CMK (cell line): ENCODE measurements at regions not wholly inside any gene's neighbourhood (a gene's known extent, or its start where the extent isn't known, plus 50 kb on each side); places are given as distances from the start of the nearest gene placed in this dataset.

ENCODE experiments used
- DNase-seq: peaks from one replicate; pipeline ENCODE4 v3.0.0-alpha.2; 2010; ENCODE audit warnings: low read depth

GRCh38 chr17:73986641-73987177, 216.8 kb upstream of the RPL38 start:
- no peak for DNase-seq

GRCh38 chr17:73987395-73987794, 216.1 kb upstream of the RPL38 start:
- no peak for DNase-seq

GRCh38 chr17:73987845-73988509, 215.5 kb upstream of the RPL38 start:
- no peak for DNase-seq

GRCh38 chr17:73989671-73990070, 213.8 kb upstream of the RPL38 start:
- no peak for DNase-seq

- no peak for DNase-seq
Measured at GRCh38 chr17:73990290-73990689, 213.2 kb upstream of the RPL38 start.

- no peak for DNase-seq
Measured at GRCh38 chr17:73991260-73991659, 212.2 kb upstream of the RPL38 start.

GRCh38 chr17:73994946-73995345, 208.5 kb upstream of the RPL38 start:
- DNase-seq, result no peak

- DNase-seq, result no peak
Measured at GRCh38 chr17:73997059-73997458, 206.4 kb upstream of the RPL38 start.

GRCh38 chr17:73998249-73998648, 205.2 kb upstream of the RPL38 start:
- DNase-seq, result no peak

GRCh38 chr17:73998653-73999645, 204.5 kb upstream of the RPL38 start:
- DNase-seq, result no peak

- no peak for DNase-seq
Measured at GRCh38 chr17:74001145-74001544, 202.3 kb upstream of the RPL38 start.

GRCh38 chr17:74002241-74002640, 201.2 kb upstream of the RPL38 start:
- no peak for DNase-seq

GRCh38 chr17:74004056-74004455, 199.4 kb upstream of the RPL38 start:
- no peak for DNase-seq

GRCh38 chr17:74005790-74006189, 197.7 kb upstream of the RPL38 start:
- no peak for DNase-seq

GRCh38 chr17:74006371-74006770, 197.1 kb upstream of the RPL38 start:
- DNase-seq, result no peak

GRCh38 chr17:74008196-74008595, 195.3 kb upstream of the RPL38 start:
- DNase-seq, result no peak

- no peak for DNase-seq
Measured at GRCh38 chr17:74009056-74009625, 194.3 kb upstream of the RPL38 start.

- no peak for DNase-seq
Measured at GRCh38 chr17:74010903-74011302, 192.6 kb upstream of the RPL38 start.

- no peak for DNase-seq
Measured at GRCh38 chr17:74011966-74012365, 191.5 kb upstream of the RPL38 start.

- DNase-seq, result no peak
Measured at GRCh38 chr17:74012465-74012864, 191.0 kb upstream of the RPL38 start.

GRCh38 chr17:74015316-74015715, 188.2 kb upstream of the RPL38 start:
- DNase-seq, result no peak

- DNase-seq, result no peak
Measured at GRCh38 chr17:74015990-74016389, 187.5 kb upstream of the RPL38 start.

GRCh38 chr17:74016461-74016860, 187.0 kb upstream of the RPL38 start:
- DNase-seq, result no peak
